AG20443 (cell line): ENCODE measurements at regions not wholly inside any gene's neighbourhood (a gene's known extent, or its start where the extent isn't known, plus 50 kb on each side); places are given as distances from the start of the nearest gene placed in this dataset.
"Not testable (repeated sequence)": the region's sequence is repeated elsewhere in the genome, so short reads cannot be mapped to it uniquely, and the experiment has no call there.

Source experiments
- DNase-seq: peaks from one replicate; pipeline ENCODE4 v3.0.0; 2012; ENCODE audit warnings: low spot score, mixed read lengths

DNA sequence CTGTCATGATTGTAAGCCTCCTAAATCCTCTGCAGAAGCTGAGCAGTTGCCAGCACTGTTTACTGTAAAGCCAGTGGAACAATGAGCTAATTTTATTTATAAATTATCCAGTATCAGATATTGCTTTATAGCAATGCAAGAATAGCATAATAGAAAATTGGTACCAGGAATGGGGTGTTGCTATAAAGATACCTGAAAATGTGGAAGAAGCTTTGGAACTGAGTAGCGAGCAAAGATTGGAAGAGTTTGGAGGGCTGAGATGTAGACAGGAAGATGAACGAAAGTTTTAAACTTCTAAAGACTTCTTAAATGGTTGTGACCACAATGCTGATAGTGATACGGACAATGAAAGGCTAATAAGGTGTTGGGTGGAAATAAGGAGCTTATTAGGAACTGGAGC, 917.4 kb upstream of the POT1 start:
- DNase-seq = no peak

DNA sequence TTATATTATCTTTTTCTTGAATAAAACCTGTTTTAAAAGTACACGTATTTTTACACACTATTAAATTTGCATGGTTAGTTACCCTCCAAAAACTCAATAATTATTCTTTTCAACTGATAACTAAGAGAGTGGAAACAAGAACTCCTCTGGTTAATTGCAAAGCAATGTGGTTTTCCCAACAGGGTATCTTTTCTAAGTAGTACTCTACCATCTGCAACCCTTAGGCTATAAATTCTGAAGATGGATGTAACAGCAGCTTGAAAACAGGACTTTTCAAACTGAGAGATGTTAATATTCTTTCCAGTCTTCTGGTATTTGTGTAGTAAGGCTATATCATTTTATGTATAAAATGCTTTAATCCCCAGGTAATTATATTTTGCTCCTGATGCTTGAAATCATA, 916.1 kb upstream of the POT1 start:
- DNase-seq = no peak

DNA sequence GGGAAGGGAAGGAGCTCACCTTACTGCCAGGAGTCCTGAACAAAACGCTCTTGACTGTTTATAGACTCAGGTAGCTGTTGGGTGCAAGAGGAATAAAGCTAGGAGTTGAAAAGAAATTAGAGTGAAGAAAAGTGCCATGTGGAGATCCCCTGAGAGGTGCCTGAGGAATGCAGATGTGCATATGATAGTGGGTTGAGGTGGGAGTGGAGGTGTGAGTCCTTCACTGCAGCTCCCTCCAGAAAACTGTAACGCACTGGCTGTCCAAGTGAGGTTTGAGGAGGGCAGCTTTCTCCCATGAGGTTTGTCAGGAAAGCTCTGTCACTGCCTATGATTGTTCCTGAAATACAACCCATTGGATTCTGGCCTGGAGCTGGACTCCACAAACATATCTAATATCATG, 904.8 kb upstream of the POT1 start:
- DNase-seq = no peak

DNA sequence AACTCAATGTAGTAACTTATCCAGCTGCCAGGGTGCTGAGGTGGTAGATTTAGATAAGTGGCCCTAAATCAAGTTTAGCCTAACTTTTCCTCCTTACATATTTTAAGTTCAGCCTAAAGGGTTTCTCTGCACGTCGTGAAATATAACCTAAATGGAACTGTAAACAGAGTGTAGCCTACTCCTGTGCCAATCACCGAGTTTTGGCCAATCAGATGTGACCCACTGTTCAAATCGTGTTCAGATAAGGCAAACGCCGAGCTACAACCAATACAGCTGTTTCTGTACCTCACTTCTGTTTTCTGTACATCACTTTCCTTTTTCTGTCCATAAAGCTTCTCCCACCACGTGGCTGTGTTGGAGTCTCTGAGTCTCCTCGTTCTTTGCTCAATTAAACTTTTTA, 904.2 kb upstream of the POT1 start:
- DNase-seq = no peak

DNA sequence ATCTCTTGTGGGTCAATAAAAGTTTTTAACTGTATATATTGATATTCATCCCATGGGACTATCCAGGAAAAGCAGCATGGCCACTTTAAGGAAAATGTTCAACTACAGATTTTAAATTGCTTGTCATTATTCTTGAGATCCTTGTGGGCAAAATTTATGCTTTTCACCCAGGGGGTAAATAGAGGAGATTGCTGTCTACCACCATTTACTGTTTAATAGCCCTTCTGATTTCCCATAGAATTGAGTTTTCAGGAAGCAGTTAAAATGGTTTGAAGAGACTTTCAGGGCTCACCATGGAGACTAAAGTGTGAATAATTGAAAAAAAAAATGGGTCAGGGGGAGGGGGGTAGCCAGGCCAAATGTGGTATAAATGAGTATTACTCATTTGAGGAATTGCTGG, 901.1 kb upstream of the POT1 start:
- no peak for DNase-seq

DNA sequence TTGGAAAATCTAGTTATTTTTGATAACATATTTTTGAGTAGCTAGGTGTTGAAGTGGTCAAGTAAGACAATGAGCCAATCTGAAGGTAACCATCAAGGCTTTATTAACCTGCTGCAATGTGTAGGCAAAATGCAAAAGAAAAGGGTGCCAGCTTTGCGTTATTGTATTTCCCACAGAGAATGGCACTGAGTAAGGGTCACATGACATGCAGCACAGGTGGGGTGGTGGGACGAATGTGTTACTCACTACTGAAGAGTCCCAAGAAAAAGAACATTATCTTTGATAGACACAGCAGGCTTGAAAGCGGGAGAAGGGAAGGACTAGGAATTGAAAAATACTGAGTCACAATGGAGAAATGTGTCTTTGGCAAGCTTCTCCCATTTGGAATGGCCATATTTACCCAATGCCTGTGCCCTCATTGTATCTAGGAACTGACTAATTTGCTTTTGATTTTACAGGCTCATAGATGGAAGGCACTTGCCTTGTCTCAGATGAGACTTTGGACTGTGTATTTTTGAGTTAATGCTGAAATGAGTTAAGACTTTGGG, 898.6 kb upstream of the POT1 start:
- DNase-seq = no peak

DNA sequence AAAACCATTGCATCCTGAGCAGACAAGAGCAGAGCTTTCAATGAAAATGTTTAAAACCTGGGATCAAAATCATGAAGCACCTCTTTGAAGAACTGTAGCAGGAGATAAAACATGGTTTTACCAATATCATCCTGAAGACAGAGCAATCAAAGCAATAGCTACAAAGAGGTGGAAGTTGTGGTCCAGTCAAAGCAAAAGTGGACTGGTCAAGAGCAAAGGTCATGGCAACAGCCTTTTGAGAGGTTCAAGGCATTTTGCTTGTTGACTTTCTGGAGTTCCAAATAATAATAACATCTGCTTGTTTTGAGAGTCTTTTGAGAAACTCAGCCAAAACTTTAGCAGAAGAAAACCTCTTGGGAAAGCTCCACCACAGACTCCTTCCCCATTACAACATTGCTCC, 893.9 kb upstream of the POT1 start:
- DNase-seq = no peak

DNA sequence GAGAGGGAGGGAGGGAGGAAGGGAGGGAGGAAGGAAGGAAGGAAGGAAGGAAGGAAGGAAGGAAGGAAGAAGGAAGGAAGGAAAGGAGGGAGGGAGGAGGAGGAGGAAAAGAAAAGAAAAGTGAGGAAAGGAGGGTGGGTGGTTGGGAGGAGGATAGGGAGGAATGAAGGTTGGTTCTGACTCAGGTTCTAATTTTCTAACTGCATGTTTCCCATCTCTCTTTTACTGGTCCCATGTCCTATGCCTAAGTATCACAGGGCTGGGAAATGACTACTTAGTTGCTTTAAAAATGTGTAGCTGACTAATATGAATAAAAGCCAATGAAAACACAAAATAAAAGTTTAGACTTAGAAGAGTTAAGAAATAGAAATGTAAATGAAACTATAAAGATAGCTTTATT, 890.9 kb upstream of the POT1 start:
- DNase-seq = no peak

DNA sequence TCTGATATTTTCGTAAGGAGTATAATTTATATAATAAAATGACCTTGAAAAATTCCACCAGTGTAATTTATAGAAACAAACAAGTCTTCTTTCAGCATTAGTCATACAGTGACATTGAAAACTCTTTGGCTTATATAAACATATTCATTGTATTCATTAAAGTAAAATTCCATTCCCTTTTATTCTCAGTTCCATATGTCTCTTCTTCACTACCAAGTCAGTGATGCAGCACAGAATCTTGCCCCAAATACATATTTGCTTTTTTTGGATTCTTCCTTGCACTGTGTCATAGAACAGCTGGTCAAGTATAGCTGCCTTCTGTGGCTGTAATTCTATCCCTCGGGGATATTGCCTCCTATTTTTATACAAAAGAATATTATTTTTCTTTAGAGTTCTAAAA, 884.5 kb upstream of the POT1 start:
- no peak for DNase-seq

DNA sequence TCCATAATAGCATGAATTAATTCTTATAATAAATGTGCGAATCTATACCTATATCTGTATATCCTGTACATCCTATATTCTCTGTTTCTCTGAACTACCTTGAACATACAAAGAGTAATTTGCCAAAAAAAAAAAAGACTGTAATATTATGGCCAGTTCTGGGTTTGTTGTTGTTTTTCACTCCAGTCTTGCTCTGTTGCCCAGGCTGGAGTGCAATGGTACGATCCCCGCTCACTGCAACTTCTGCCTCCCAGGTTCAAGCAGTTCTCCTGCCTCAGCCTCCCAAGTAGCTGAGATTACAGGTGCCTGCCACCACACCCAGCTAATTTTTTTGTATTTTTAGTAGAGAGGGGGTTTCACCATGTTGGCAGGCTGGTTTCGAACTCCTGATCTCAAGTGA, 876.9 kb upstream of the POT1 start:
- not testable (repeated sequence) for DNase-seq

DNA sequence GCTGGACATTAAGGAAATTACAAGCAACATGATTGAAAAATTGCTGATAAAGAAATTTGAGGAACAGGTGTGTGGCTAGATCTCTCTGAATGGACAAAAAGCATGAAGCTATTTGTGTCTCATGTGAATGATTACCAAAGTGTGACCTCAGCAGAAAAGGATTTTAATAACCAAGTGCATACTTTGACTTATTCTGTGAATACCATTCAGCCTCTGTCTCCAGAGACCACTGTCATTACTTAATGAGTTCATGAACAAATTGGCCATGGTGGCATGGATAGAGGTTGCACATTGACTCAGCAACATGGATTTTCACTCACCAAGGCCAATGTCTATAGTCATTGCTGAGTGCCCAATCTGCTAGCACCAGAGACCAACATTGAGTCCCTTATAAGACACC, 874.6 kb upstream of the POT1 start:
- DNase-seq = no peak

DNA sequence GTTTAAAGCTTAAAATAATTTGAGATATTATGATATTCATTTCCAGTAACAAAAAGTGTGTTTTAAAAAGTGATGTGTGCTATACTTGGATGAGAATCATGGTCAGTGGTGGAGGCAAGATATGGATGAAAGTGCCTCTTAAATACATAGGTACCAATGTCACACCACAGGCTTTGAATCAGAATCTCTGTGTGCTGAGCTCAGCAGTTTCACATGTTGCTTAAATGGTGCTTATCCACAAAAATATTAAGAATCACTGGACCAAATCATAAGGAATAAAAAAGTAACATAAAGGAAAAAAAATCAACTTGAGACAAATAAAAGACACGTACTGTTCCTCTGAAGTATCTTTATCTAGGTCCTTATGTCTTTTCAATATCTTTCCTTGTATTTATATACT, 850.5 kb upstream of the POT1 start:
- no peak for DNase-seq

DNA sequence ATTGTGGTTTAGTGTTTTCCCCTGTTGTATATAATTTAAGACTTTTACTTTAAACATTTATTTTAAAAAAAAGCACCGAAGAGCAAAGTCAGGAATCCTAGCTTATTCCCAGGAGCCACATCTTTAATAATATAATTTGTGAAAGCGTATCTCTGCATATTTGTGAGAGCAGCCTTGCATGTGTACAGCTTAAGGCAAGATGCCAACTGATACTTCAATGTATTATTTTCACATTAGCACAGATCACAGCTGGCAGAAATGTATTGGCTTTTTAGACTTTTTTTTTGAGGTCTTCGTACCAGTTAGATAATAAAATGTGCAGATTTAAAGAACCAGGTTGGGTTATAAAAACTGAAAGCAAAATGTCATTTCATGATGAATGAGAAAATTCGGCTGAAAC, 845.7 kb upstream of the POT1 start:
- no peak for DNase-seq

DNA sequence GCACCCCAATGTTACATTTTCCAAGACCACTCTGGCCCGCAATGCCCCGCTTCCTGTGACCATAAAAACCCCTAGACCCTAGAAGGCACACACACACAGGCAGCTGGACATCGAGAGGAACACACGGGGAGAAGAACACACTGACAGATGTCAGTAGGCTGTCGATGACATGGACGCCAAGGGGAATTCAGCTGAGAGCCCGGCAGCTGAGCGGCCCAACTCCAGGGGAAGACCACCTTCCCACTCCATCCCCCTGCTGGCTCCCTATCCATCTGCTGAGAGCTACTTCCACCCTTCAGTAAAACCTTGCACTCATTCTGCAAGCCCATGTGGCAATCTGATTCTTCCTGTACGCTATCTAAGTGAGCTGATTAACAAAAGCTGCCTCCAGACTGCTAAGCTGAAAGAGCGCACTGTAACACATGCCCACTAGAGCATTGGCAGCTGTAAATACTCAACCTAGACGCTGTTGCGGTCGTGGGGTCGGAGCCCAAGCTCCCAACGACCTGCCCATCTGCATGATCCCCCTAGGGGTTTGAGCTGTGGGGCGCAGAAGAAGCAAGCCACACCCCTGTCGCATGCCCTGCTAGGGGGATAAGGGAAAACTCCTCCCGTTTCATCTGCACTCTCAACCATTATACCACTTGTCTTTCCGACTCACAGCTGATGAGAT, 843.6 kb upstream of the POT1 start:
- no peak for DNase-seq

DNA sequence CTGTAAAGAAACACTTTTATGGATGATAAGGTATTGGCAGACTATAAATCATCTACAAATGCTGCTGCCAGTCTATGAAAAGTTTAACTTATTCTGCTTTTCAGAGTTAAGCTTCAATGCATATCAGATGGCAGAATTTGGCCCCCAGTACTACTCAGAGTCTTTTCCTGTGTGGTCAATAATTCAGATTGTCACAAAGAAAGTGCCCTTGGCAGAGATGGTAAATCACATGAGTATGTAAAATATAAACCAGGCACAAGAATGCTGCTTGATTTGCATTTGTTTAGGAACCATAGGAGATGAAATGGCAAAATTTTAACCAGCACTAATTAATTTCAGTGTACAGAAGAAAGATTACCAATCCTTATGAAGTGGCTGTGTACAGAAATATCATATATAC, 818.3 kb upstream of the POT1 start:
- DNase-seq = no peak

DNA sequence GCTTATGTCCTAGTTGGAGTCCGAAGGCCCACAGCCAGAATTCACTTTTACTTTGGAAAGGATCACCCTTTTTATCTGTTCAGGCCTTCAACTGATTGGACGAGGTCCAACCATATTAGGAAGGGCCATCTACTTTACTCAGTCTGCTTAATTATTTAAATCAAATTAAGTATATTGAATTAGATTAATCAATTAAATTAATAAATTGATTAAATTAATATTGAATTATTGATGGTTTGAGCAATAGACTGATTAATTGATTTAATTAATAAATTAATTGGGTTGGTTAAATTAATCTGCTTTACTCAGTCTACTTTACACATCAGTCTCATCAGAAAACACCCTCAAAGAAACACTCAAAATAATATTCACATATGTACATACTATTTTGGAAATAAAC, 816.9 kb upstream of the POT1 start:
- DNase-seq = no peak

DNA sequence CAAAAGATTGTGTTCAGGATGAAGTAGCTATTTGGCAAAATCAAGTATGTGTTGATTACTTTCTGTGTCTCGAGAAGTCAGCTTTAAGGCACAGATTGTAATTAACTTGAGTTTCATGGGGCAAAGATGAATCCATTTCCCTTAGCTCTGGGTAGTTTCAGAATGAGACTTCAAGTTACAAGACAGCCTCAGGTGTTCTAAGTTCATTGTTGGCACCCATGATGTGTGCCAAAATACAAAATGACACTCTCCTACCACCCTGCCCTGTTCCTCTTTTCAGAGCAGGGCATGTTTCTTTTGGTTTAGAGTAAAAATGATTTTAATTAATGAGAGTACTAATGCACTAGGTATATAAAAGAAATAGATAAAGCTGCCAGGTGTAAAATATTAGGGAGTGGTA, 797.6 kb upstream of the POT1 start:
- no peak for DNase-seq

DNA sequence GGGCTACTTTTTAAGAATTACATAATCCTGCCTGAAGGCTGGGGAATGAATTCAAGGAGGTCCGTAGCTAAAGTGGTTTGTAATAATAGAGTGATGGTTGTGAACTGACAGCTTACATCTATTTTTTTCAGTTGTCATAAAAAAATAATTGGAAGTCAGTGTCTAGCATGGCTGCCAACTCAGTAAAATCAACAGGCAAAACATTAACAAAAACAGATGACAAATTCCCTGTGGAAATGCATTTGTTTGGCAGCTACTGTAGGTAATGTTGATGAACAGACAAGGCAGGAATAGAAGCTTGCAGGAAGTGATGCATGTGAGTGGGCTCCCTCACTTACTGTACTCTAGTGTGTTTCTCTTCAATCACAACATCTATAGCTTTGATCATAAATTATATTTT, 766.0 kb upstream of the POT1 start:
- no peak for DNase-seq

DNA sequence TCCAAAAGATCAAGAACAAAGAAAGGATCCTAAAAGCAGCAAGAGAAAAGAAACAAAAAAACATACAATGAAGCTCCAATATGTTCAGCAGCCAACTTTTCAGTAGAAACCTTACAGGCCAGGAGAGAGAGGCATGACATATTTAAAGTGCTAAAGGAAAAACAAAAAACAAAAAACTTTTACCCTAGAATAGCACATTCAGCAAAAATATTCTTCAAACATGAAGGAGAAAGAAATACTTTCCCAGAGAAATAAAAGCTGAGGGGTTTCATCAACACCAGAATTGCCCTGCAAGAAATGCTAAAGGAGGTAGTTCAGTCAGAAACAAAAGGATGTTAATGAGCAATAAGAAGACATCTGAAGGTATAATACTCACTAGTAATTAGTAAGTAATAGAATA, 753.5 kb upstream of the POT1 start:
- DNase-seq = no peak

DNA sequence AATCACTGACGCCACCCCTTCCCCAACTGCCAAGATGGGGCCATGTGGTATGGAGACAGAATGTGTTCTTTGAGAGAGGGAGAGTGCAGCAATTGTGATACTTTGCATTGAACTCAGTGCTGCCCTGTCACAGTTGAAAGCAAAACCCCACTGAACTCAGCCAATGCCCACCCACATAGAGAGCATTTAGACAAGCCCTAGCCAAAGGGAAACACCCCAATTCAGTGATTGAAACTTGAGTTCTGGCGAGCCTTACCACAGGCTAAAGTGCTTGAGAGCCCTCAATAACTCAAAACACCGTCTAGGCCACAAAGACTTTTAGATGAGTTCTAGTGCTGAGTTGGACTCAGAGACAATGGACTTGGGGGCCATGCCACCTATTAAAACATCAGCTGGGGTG, 751.9 kb upstream of the POT1 start:
- no peak for DNase-seq

DNA sequence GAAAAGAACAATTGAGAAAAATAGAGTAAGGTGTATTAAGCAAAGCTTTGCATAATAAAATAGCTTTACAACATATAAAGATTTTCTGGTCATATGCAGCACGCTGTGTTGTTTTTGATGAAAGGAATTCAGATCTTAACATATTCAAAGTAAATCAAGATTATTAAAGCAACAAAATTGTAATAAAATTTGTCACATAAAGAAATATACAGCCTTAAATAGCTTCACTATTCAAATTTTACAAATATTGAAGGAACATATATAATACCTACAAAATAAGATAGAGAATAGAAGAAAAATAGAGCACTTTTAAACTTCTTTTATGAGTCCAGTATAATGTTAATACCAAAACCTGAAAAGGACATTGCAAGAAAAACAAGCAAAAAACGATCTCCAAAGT, 749.1 kb upstream of the POT1 start:
- DNase-seq = no peak

DNA sequence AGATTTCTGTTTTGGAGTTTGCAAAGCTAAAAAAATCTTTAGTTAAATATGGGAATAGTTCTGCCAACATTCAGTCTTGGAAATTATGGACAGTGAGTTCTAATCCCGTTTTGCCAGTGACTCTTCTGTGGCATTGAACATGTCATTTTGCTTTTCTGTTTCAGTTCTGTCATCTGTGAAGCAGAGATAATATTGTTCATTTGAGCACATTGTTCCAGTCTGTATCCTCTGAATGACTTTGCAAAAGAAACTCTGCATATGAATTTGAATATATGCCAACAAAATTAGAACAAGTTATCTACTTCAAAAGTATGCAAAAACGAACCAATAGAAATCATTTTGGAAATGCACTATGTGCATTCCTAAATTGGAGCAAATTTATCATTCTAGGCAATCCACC, 746.0 kb upstream of the POT1 start:
- DNase-seq = no peak

DNA sequence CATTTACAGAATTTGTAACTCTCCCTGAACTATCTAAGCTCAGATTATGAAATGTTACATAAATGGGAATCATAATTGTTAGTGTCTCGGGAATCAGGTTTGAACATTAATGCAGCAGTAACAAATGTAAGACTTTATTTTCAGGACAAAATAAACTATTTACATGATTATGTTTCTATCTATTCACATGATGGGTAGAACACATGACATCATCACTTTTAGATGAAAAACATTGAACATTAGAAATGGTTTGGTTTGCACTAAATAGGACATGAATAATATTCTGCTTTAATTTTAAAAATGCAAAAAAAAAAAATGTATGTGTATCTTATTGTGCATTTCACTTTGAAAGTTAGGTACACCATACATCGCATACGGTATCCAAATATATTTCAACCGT, 745.5 kb upstream of the POT1 start:
- no peak for DNase-seq

DNA sequence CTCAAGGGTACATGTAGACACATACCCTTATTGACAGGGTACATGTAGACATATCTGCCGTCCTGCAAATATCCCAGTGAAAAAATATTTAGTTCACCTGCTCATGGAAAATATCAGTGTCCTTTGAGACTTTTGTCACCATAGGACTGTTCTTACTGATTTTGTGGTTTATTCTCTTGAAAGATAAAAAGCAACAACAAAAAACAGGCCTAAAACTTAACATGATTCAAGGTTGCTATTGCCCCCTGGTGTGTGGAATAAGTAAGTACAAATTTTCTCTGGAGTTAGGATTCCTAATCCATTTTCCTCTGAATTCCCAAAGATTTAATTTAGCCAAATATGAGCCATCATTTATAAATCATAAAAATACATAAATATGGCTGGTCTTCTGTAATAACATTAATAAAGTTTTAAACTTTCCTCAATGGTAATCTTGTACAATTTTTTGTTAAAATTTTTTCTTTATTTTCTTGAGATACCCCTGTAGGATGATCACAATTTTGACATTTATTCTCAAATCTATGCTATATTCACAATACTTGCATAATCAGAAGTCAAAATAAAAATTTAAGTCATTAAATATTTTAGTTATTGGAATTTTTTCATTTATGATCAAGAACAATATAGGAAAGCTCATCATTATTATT, 741.4 kb upstream of the POT1 start:
- no peak for DNase-seq
